AG04450 (cell line): ENCODE measurements at regions not wholly inside any gene's neighbourhood (a gene's known extent, or its start where the extent isn't known, plus 50 kb on each side); places are given as distances from the start of the nearest gene placed in this dataset.

ENCODE experiments used
- CTCF ChIA-PET: fragments of 300-600, 350-600 bp; formaldehyde crosslinking; extraction: SDS; loops from one replicate; lab custom pipeline; 2022; ENCODE audit warnings: antibody characterized with exemption, inconsistent platforms; lab: Charles Lee
- POLR2A ChIA-PET: fragments of 350-600 bp; formaldehyde crosslinking; extraction: SDS; loops from one replicate; lab custom pipeline; 2021; ENCODE audit warnings: antibody characterized with exemption, inconsistent platforms; lab: Yijun Ruan, JAX
- DNase-seq: peaks from one replicate; pipeline ENCODE4 v3.0.0-alpha.2; 2011; ENCODE audit warnings: low read depth, low spot score
- H3K27ac ChIP-seq: one replicate; pipeline ENCODE4 v1.5.1; 2012; ENCODE audit warnings: low read depth, low read length, control low read depth
- H3K27me3 ChIP-seq: one replicate; pipeline ENCODE4 v1.6.0; 2012; ENCODE audit warnings: low read length; ENCODE audit not compliant: control insufficient read depth, insufficient read depth
- H3K4me3 ChIP-seq: 2 replicates; pipeline ENCODE4 v1.5.1; 2011; ENCODE audit warnings: mild to moderate bottlenecking, low read depth, low read length, control low read depth
- H3K9me3 ChIP-seq: 2 replicates; pipeline ENCODE4 v1.5.1; 2012; ENCODE audit warnings: low read length; ENCODE audit not compliant: control insufficient read depth, insufficient read depth
- CTCF ChIP-seq: IDR thresholded peaks from 2 replicates; pipeline ENCODE4 v1.5.1; 2011; ENCODE audit warnings: low read depth, low read length, control low read depth, inconsistent platforms

- Histone ChIP-seq H3K27me3 (no peaks in the 10 kb centered on the region), H3K9me3 (no peaks in the 10 kb centered on the region; the same call in 1 of the 2 replicates), H3K27ac (no peak overlapping the region), H3K4me3 (no peak overlapping the region)
- ChIA-PET POLR2A (no interaction called here), CTCF (interaction anchor here (0.8 to 1.5 kb wide), 3 partner anchors 32 to 246 kb away, joined by 3 to 6 read pairs (median 3); no protein-coding TSS in a partner anchor)
- no peak for TF ChIP-seq CTCF
- no peak for DNase-seq
These were observed 231.6 kb upstream of the ZNF217 start for GRCh38 chr20:53825282-53825681.

DNA sequence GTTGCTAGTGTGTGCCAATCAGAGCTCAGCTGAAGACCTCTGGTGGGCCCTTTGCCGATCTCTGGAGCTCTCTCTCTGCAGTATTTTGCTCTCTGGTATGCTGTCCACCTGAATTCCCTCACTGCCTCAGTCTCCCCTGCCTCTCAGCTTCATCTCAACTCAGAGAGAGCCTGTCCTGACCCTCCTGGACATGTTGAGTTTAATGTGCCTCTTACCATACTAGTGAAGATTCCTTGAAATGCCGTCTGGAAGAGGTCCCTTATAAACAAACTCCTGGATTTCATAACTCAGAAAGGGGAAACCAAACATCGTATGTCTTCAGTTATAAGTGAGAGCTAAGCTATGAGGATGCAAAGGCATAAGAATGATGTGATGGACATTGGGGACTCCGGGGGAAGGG is 231.1 kb upstream of the ZNF217 start:
- Histone ChIP-seq H3K27ac (no peak overlapping the region), H3K4me3 (no peak overlapping the region), H3K27me3 (no peaks in the 10 kb centered on the region), H3K9me3 (no peaks in the 10 kb centered on the region; the same call in 1 of the 2 replicates)
- ChIA-PET POLR2A (interaction anchor here (0.6 kb wide), 1 partner anchor 110 kb away, joined by 8 read pairs; no protein-coding TSS in a partner anchor), CTCF (interaction anchor here (1.3 to 1.5 kb wide), 2 partner anchors 31 to 245 kb away, joined by 3 to 6 read pairs; no protein-coding TSS in a partner anchor)
- DNase-seq: no peak
- TF ChIP-seq CTCF: no peak

DNA sequence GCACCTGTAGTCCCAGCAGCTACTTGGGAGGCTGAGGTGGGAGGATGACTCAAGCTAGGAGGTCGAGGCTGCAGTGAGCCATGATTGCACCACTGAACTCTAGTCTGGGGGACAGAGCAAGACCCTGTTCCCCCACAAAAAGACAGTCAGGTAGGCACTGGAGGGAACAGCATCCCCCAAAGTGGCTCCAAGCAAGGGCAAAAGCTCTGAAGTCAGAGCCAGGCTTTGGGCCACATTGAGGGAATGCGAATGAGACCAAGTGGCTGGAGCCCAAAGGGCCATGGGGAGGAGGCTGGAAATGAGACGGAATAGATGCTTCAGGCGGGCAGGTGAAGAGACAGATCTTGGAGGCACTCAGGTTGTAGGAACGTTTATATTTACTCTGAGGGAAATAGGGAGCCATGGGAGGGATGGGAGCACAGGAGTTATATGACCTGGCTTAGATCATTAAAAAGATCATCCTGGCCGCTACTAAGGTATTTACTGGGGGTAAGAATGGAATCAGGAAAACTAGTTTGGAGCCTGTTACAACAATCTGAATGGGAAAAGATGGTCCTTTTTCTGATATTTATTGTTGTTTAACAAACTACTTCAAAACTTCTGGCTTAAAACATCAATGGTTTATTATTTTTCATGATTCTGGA is 229.6 kb upstream of the ZNF217 start:
- TF ChIP-seq CTCF: no peak
- Histone ChIP-seq H3K27me3 (no peaks in the 10 kb centered on the region), H3K4me3 (no peak overlapping the region), H3K27ac (no peak overlapping the region), H3K9me3 (peaks cover 4% of the 10 kb centered on the region)
- CTCF ChIA-PET: no interaction called here
- POLR2A ChIA-PET: no interaction called here
- DNase-seq: no peak

GRCh38 chr20:53822534-53822933 is 228.9 kb upstream of the ZNF217 start:
- POLR2A ChIA-PET: no interaction called here
- CTCF ChIA-PET: no interaction called here
- Histone ChIP-seq H3K4me3 (no peak overlapping the region), H3K27ac (no peak overlapping the region), H3K27me3 (no peaks in the 10 kb centered on the region), H3K9me3 (peaks cover 4% of the 10 kb centered on the region)
- no peak for DNase-seq
- no peak for TF ChIP-seq CTCF

- POLR2A ChIA-PET: no interaction called here
- no peak for DNase-seq
- CTCF ChIA-PET: no interaction called here
- TF ChIP-seq CTCF: no peak
- H3K27me3 ChIP-seq: no peaks in the 10 kb centered on the region
- peaks cover 4% of the 10 kb centered on the region for H3K9me3 ChIP-seq
- no peak overlapping the region for H3K4me3 ChIP-seq
- H3K27ac ChIP-seq: no peak overlapping the region
These were observed 226.4 kb upstream of the ZNF217 start for GRCh38 chr20:53819973-53820451.
